Spleen (tissue), 7 donors: ENCODE measurements at regions not wholly inside any gene's neighbourhood (a gene's known extent, or its start where the extent isn't known, plus 50 kb on each side); places are given as distances from the start of the nearest gene placed in this dataset.

Experiments
- POLR2A ChIP-seq, 3 donors: fragments of 450-650 bp; IDR thresholded peaks; one replicate each; pipeline ENCODE4 v1.5.1; 2017; ENCODE audit warnings: antibody characterized with exemption in 3 of 3, mild to moderate bottlenecking in 1 of 3
- TF ChIP-seq, protein P1 (sequence below), 11 experiments: fragments of 200-600 bp in 7 of 11; fragments of 450-650 bp in 4 of 11; sonication (generic) in 4 of 11; IDR thresholded peaks in 8 of 11; conservative IDR thresholded peaks in 3 of 11; 1 replicate in 7 of 11; 2 replicates in 4 of 11; pipeline versions ENCODE4 v1.4.0 to v1.8.0; 2016 to 2021; ENCODE audit warnings: antibody characterized with exemption in 11 of 11, inconsistent platforms in 4 of 11, mild to moderate bottlenecking in 1 of 11
- donor health status: DM: no; HTN: no; CAD: no; lungs with moderate emphysema.
- donor health status: DM: no; HTN: no; CAD: no.
- donor health status: DM: no; HTN: no; CAD: no.

DNA sequence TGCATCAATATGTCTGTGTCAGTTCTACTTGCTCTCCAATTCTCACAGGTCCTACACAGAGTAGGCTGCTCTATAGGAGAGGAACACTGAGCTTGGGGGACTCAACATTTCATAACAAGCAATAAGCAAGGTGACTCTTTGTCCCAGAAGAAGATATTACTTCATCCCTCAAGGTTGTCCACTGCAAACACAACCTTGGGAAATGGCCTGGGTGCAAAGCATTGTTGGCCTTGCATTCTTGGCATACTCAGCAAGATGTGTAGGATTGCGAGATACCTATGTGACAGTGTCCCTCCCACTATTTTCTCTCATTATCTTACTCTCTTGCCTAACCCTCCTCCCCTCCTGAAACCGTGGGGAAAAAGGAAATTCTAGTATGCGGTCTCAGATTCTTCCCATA is 169.8 kb upstream of the FREM1 start:
- TF ChIP-seq POLR2A (IDR thresholded peaks at IDR 0.05) = no peak
- TF ChIP-seq, protein P1, sequence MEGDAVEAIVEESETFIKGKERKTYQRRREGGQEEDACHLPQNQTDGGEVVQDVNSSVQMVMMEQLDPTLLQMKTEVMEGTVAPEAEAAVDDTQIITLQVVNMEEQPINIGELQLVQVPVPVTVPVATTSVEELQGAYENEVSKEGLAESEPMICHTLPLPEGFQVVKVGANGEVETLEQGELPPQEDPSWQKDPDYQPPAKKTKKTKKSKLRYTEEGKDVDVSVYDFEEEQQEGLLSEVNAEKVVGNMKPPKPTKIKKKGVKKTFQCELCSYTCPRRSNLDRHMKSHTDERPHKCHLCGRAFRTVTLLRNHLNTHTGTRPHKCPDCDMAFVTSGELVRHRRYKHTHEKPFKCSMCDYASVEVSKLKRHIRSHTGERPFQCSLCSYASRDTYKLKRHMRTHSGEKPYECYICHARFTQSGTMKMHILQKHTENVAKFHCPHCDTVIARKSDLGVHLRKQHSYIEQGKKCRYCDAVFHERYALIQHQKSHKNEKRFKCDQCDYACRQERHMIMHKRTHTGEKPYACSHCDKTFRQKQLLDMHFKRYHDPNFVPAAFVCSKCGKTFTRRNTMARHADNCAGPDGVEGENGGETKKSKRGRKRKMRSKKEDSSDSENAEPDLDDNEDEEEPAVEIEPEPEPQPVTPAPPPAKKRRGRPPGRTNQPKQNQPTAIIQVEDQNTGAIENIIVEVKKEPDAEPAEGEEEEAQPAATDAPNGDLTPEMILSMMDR (IDR thresholded peaks at IDR 0.05 in 8 of 11, conservative IDR thresholded peaks at IDR 0.05 in 3 of 11) = no peak
